ES-I3 (cell line): ENCODE measurements at regions not wholly inside any gene's neighbourhood (a gene's known extent, or its start where the extent isn't known, plus 50 kb on each side); places are given as distances from the start of the nearest gene placed in this dataset.
A peak's percentile ranks its signal among the peaks of the same experiment; 100 is the strongest.

Experiments
- H3K36me3 ChIP-seq: 2 replicates; pipeline ENCODE4 v1.6.1; 2013; ENCODE audit warnings: mild to moderate bottlenecking, low read length, control low read depth, moderate library complexity; ENCODE audit not compliant: insufficient read depth
- H3K4me1 ChIP-seq: 2 replicates; pipeline ENCODE4 v1.6.1; 2013; ENCODE audit warnings: mild to moderate bottlenecking, control low read depth, low read length; ENCODE audit not compliant: insufficient read depth
- H3K9ac ChIP-seq: 2 replicates; pipeline ENCODE4 v1.6.1; 2013; ENCODE audit warnings: low read depth, mild to moderate bottlenecking, low read length, moderate library complexity
- H3K9me3 ChIP-seq: 2 replicates; pipeline ENCODE4 v1.6.1; 2013; ENCODE audit warnings: mild to moderate bottlenecking, low read length, moderate library complexity; ENCODE audit not compliant: control insufficient read depth, insufficient read depth

DNA sequence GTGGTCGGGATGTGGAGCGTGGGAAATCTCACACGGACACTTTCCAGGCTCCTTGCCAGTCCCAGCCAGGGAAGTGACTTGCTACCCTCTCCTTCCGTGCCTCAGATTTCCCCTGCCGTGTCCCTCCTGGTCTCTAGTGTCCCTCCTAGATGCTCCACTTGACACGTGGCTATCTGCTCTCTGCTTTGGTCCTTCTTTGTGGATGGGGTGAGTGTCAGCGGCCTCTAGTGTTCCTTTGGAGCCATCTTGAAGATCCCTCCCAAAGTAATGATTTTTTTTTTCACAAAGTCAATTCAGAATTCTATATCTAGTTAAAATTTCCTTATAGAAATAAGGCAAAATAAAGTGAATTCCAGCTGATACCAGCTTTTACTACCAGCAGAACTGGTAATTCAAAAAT is 117.7 kb downstream of the MRPL36 start:
- Histone ChIP-seq H3K9ac (no peak overlapping the region), H3K36me3 (no peaks in the 10 kb centered on the region), H3K9me3 (0 out of 2 replicates have a peak, but pooled peaks cover 10% of the 10 kb centered on the region), H3K4me1 (no peaks in the 10 kb centered on the region)

DNA sequence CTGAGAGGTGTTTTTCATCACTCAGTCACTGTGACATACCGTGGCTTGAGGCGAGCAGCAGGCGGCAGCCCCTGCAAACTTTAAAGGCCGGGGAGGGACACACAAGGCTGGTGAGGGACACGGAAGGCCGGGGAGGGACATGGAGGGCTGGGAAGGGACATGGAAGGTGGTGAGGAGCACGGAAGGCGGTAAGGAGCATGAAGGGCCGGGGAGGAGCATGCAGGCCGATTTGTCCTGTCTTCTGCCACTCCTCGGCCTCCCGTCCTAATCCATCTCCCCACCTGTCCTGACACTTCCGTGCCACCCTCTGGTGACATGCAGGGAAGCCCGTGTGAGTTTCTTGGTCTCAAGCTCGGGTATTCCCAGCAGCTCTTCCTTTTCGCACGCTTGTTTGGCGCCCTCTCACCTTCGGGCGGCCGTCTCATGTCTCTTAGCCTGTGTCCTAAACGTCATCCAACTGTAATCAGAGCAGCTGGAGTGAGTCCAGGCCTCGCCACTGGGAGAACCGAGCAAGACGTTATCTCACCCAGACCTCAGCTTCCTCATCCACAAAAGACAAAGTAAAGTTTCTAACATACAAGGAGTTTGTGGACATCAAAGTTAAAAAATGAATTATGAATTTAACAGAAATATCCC is 126.5 kb downstream of the MRPL36 start:
- Histone ChIP-seq H3K4me1 (0 out of 2 replicates have a peak, but pooled peaks cover 6% of the 10 kb centered on the region), H3K36me3 (no peaks in the 10 kb centered on the region), H3K9me3 (no peaks in the 10 kb centered on the region), H3K9ac (no peak overlapping the region)

DNA sequence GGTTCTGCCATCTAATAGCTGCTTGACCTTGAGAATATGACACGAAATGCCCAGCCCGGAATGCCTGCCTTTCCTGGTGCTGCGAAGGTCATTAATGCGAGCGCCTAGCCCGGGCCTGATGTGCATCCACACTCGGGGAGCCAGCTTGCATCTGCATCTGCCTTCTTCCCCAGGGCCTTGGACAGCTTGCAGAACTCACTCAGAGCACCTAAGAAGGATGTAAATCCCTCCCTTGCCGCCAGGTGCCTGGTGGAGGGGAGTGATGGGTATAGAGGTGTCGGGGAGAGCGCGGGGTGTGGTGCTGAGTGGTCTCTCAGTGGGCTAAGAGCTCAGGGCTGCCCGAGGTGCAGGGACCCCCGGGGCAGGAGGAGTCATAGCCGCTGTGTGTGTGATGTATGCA is 127.2 kb downstream of the MRPL36 start:
- H3K4me1 ChIP-seq = 0 out of 2 replicates have a peak, but pooled peaks cover 6% of the 10 kb centered on the region
- no peak overlapping the region for H3K9ac ChIP-seq

DNA sequence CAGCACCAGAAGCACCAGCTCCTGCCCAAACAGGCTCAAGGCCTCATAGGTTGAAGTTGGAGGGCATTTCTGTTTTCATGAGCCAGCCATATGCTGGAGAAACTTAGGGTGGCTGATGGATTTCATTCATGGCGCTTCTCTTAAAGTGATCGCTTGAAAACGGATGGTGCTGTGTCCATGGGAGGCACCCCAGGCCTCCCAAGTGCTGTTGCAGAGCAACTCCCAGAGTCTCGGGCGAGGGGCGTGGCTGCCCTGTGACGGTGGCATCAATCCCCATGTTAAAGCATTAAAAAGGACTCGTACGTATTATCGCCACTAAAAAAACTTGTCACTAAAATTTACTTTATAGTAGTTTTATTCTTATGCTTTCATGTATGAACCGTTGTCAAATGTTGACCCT is 128.3 kb downstream of the MRPL36 start:
- 0 out of 2 replicates have a peak, but pooled peaks cover 6% of the 10 kb centered on the region for H3K4me1 ChIP-seq
- no peaks in the 10 kb centered on the region for H3K9me3 ChIP-seq
- no peaks in the 10 kb centered on the region for H3K36me3 ChIP-seq
- H3K9ac ChIP-seq = no peak overlapping the region

More for the DNA sequence above, 127.2 kb downstream of the MRPL36 start:
- Histone ChIP-seq H3K9me3 (no peaks in the 10 kb centered on the region), H3K36me3 (no peaks in the 10 kb centered on the region)

DNA sequence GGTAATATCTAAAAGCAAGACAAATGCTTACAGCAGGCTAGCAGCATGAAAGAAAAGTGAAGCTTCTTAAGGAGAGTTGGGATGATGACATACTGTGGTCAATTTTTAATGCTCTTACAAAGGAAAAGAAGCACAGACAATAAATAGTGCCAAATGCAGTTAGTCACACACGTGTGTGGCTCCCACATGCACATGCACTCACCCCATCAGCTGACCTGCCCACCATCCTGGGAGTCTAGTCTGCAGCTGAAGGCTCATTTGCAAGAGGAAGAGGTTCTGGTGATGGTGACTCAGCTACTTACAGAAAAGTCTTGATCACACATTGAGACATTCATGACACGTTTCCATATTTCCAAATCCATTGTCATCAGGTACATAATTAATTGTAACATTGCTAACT is 129.3 kb downstream of the MRPL36 start:
- H3K4me1 ChIP-seq = 0 out of 2 replicates have a peak, but pooled peaks cover 6% of the 10 kb centered on the region
- H3K9ac ChIP-seq = no peak overlapping the region
- no peaks in the 10 kb centered on the region for H3K9me3 ChIP-seq
- no peaks in the 10 kb centered on the region for H3K36me3 ChIP-seq

DNA sequence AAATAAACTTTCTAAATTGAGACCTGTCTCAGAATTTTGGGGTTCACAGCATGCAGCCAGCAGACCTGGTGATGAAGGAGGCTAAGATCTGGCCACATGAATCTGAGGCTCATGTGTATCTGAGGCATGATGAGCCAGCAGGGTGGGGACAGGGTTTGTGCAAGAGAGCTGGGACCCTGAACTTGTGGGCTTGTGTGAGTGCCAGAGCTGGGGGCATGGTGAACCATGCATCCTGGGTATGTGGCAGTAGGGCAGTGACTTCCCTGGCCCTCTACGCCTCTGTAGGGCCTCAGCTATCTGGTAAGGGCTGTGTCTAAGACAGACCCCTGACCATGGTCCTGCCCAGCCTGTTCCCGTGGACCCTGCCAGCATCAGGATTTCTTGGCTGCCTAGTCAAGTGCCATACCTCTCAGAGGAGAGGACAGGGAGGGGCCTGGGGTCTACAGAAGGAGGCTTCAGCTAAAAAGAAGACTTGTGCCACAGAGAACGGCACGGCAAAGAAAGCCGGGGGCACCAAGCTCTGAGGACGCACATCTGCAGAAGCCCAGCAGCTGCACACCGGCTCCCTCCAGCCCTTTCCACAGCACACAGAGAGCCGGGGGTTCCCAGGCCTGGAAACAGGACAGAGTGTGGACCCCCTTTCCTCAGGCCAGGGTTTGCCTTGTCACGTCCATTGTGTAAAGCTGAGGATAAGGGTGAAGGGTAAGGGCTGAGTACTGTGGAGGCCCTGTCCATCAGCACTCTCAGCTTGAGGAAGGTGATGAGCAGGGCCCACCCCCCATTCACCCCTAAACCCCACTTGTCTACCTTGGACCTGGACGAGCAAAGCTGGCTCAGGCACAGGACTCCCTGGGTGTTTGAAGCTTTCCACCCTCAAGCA is 130.1 kb downstream of the MRPL36 start:
- Histone ChIP-seq H3K4me1 (0 out of 2 replicates have a peak, but pooled peaks cover 6% of the 10 kb centered on the region), H3K9me3 (no peaks in the 10 kb centered on the region)

DNA sequence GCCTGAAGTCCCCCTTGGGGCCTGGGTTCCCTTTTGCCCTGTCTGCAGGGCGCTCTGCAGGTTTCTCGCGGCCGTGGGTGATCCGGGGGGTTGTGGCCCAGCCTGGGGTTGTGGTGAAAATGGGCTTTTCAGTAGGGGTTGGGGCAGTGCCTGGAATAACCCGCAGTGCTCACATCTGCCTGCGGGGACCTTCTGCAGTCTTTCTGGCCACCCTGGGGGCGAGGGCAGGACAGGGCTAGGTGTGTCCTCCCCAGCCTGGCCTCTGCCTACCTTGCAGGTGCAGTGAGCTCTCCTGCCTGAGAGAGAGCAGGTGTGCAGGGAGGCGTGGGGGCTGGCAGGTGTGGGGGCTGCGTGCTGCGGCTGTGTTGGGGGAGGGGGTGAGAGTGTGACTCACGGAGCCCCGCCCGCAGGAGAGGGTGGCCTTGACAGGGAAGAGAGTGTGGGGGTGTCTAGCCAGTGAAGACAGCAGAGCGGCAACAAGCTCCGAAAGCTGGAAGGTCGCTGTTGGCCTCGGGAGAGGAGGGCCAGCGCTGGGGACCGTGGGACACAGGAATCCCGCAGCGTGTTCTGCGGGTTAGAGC is 131.4 kb downstream of the MRPL36 start:
- Histone ChIP-seq H3K9ac (peak overlapping the region; percentile 61; the same call in 1 of the 2 replicates), H3K36me3 (no peaks in the 10 kb centered on the region), H3K9me3 (no peaks in the 10 kb centered on the region), H3K4me1 (0 out of 2 replicates have a peak, but pooled peaks cover 6% of the 10 kb centered on the region)

More for the DNA sequence above, 130.1 kb downstream of the MRPL36 start:
- Histone ChIP-seq H3K36me3 (no peaks in the 10 kb centered on the region), H3K9ac (no peak overlapping the region)

DNA sequence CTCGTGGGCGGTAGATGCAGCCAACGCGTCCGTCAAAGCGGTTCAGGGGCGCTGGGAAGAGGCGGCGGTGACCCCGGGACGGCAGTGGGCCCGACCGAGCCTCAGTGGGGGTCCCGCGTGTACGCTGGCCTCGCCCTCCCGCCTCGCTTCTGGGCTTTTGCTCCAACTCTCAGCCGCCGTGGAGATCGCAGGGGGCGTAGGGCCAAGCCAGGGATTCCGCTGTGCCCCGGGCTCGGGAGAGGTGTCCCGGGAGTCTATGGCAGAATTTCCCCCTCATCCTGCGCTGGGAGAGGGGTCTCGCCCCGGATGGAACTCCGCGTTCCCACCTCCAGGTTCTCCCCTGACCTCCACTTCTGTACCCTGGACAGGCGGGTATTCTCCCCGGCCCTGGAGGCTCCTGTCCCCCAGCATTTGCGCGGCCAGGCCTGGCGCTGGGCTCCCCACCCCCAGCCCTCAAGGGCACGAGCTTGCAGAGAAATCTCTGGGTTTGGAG is 131.9 kb downstream of the MRPL36 start:
- peak overlapping the region; percentile 61 for H3K9ac ChIP-seq
- no peaks in the 10 kb centered on the region for H3K9me3 ChIP-seq
- 0 out of 2 replicates have a peak, but pooled peaks cover 6% of the 10 kb centered on the region for H3K4me1 ChIP-seq
- H3K36me3 ChIP-seq = no peaks in the 10 kb centered on the region

DNA sequence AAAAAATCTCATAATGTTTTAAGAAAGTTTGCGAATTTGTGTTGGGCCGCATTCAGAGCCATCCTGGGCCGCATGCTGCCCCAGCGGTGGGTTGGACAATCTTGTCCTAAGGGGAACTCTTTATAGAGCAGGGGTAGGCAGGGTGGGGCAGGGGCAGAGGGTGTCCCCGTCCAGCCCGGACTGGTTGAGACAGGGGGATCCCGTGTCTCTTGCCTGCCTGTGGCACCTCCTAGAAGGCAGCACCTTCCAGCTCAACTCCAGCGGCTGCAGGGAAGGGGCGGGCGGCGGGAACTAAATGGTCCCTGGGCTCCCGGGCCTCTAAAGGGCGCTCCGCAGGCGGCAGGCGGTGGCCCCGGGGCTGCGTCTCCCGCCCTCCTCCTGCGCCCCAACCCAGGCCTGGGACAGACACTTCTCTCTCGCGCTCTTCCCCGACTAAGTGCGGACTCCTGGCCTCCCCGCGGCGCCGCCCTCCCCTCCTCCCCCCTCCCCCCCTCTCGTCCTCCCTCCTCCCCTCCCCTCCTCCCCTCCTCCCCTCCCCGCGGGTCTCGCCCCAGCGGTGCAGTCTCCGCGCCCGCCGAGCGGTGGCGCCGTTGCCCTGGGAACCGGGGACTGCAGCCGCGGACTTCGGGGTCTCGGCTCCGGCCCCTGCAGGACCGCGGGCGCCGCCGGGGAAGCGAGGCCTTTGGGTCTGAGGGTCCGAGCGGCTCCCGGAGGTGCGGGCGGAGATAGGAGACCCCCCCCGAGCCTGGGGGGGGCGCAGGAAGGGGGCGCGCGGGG is 132.6 kb downstream of the MRPL36 start:
- Histone ChIP-seq H3K4me1 (0 out of 2 replicates have a peak, but pooled peaks cover 6% of the 10 kb centered on the region), H3K9me3 (no peaks in the 10 kb centered on the region), H3K36me3 (no peaks in the 10 kb centered on the region), H3K9ac (peak overlapping the region; percentile 61; the same call in 1 of the 2 replicates)

DNA sequence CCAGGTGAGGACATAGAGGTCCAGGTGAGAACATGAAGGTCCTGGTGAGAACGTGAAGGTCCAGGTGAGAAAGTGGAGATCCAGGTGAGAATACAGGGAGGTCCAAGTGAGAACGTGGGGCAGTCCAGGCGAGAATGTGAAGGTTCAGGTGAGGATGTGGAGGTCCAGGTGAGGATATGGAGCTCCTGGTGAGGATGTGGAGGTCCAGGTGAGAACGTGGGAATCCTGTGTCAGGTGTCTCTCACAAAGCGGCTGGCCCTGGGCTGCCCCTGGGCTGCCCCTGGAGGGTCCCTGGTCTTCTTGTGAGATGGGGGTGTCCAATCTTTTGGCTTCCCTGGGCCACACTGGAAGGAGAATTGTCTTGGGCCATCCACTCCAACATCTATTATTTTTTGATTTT is 133.4 kb downstream of the MRPL36 start:
- Histone ChIP-seq H3K9ac (no peak overlapping the region), H3K4me1 (0 out of 2 replicates have a peak, but pooled peaks cover 6% of the 10 kb centered on the region), H3K9me3 (no peaks in the 10 kb centered on the region), H3K36me3 (no peaks in the 10 kb centered on the region)

DNA sequence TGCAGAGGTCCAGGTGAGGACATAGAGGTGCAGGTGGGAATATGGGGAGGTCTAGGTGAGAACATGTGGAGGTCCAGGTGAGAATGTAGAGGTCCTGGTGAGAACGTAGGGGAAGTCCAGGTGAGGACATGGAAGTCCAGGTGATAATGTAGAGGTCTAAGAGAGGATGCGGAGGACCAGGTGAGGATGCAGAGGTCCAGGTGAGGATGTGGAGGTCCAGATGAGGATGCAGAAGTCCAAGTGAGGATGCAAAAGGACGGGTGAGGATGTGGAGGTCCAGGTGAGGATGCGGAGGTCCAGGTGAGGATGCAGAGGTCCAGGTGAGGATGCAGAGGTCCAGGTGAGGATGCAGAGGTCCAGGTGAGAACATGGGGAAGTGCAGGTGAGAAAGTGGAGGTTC is 133.8 kb downstream of the MRPL36 start:
- H3K36me3 ChIP-seq = no peaks in the 10 kb centered on the region
- H3K9ac ChIP-seq = no peak overlapping the region
- 0 out of 2 replicates have a peak, but pooled peaks cover 6% of the 10 kb centered on the region for H3K4me1 ChIP-seq
- H3K9me3 ChIP-seq = no peaks in the 10 kb centered on the region

DNA sequence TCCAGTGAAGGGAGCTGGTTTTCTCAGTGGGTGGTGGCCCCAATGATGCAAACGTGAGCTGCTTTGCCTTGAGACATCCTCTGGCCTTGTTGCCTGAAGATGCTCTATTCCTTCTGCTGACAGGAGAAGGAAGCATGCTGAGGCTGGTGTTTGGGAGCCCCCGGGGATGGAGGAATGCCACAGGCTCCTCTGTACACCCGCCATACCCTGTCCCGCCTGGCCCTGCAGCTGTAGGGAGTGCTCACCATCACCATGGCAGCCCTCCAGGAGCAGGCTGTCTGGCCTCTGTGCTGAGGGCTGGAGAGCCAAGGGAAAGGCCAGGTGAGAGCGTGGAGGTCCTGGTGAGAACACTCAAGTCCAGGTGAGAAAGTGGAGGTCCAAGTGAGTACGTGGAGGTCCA is 134.4 kb downstream of the MRPL36 start:
- Histone ChIP-seq H3K9me3 (no peaks in the 10 kb centered on the region), H3K4me1 (0 out of 2 replicates have a peak, but pooled peaks cover 6% of the 10 kb centered on the region), H3K9ac (no peak overlapping the region), H3K36me3 (no peaks in the 10 kb centered on the region)

DNA sequence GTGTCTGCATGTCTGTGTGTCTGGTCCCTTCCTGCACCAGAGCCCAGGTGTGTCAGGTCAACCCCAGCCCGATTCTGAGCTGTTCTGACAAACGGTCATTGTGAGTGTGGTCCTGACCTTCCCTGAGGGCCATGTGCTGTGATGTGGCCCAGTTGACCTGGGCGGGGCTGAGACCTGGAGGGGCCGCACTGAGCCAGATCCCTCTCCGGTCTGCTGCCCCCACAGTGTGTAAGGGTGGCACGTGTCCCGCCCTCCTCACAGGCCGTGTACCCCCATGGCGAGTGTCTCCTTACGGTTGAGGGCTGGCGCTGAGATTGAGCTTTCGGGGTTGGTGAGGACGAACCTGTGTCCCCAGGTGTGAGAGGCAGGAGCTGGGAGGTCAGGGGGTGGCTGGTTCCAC is 136.5 kb downstream of the MRPL36 start:
- Histone ChIP-seq H3K9me3 (no peaks in the 10 kb centered on the region), H3K9ac (no peak overlapping the region), H3K36me3 (no peaks in the 10 kb centered on the region), H3K4me1 (no peaks in the 10 kb centered on the region)
